ENCODE measurements at regions not wholly inside any gene's neighbourhood (a gene's known extent, or its start where the extent isn't known, plus 50 kb on each side); places are given as distances from the start of the nearest gene placed in this dataset.
"Not testable (repeated sequence)": the region's sequence is repeated elsewhere in the genome, so short reads cannot be mapped to it uniquely, and the experiment has no call there.

GRCh38 chr14:37834275-37834674 lies 238.8 kb downstream of the TTC6 start:
- no peak for DNase-seq
- Histone ChIP-seq H3K4me1 (ENCODE audit: control insufficient read depth, insufficient read depth, low read length) (no peaks in the 10 kb centered on the region), H3K4me3 (ENCODE audit: low read length) (no peak overlapping the region), H3K9me3 (ENCODE audit: control insufficient read depth, low read length) (peaks cover 28% of the 10 kb centered on the region), H3K27ac (ENCODE audit: low read depth, low read length) (no peak overlapping the region), H3K36me3 (ENCODE audit: control insufficient read depth, insufficient read depth, low read length) (no peaks in the 10 kb centered on the region), H3K9ac (ENCODE audit: extremely low read depth, low read length, poor library complexity, severe bottlenecking) (no peak overlapping the region), H3K27me3 (ENCODE audit: control insufficient read depth, insufficient read depth, low read length, poor library complexity, severe bottlenecking) (no peaks in the 10 kb centered on the region)
- WGBS, 2 experiments (ENCODE audit: insufficient coverage in 1 of 2, insufficient read length in 1 of 2), result no CpG with 5 or more reads among the region's 1 CpG
- Mint-ChIP-seq H3K4me3 (no peak overlapping the region), H3K36me3 (ENCODE audit: low read depth) (peaks cover 4% of the 10 kb centered on the region), H3K9me3 (peaks cover 50% of the 10 kb centered on the region), H3K4me1 (no peaks in the 10 kb centered on the region), H3K27ac (no peak overlapping the region), H3K27me3 (ENCODE audit: insufficient read depth) (no peaks in the 10 kb centered on the region)
- no peak for TF ChIP-seq CTCF (conservative IDR thresholded peaks at IDR 0.05)

GRCh38 chr14:37838778-37839177 lies 243.3 kb downstream of the TTC6 start:
- not testable (repeated sequence) for H3K27ac ChIP-seq (ENCODE audit: low read depth, low read length); H3K27me3 ChIP-seq (ENCODE audit: control insufficient read depth, insufficient read depth, low read length, poor library complexity, severe bottlenecking); H3K4me1 Mint-ChIP-seq; H3K4me3 ChIP-seq (ENCODE audit: low read length); H3K9ac ChIP-seq (ENCODE audit: extremely low read depth, low read length, poor library complexity, severe bottlenecking); H3K4me1 ChIP-seq (ENCODE audit: control insufficient read depth, insufficient read depth, low read length); H3K27me3 Mint-ChIP-seq (ENCODE audit: insufficient read depth); H3K36me3 ChIP-seq (ENCODE audit: control insufficient read depth, insufficient read depth, low read length); H3K27ac Mint-ChIP-seq; H3K4me3 Mint-ChIP-seq; H3K36me3 Mint-ChIP-seq (ENCODE audit: low read depth); DNase-seq
- peaks cover 23% of the 10 kb centered on the region for H3K9me3 Mint-ChIP-seq
- 64 to 77% methylated on average over 2 to 4 of the region's 5 CpGs for WGBS, 2 experiments (ENCODE audit: insufficient coverage in 1 of 2, insufficient read length in 1 of 2)
- peaks cover 13% of the 10 kb centered on the region for H3K9me3 ChIP-seq (ENCODE audit: control insufficient read depth, low read length)

GRCh38 chr14:37841039-37841438 lies 245.6 kb downstream of the TTC6 start:
- DNase-seq; H3K4me3 Mint-ChIP-seq; H3K4me3 ChIP-seq (ENCODE audit: low read length); H3K4me1 Mint-ChIP-seq; H3K4me1 ChIP-seq (ENCODE audit: control insufficient read depth, insufficient read depth, low read length); H3K9ac ChIP-seq (ENCODE audit: extremely low read depth, low read length, poor library complexity, severe bottlenecking); H3K27ac ChIP-seq (ENCODE audit: low read depth, low read length); H3K27me3 ChIP-seq (ENCODE audit: control insufficient read depth, insufficient read depth, low read length, poor library complexity, severe bottlenecking); H3K36me3 Mint-ChIP-seq (ENCODE audit: low read depth); H3K27me3 Mint-ChIP-seq (ENCODE audit: insufficient read depth); H3K36me3 ChIP-seq (ENCODE audit: control insufficient read depth, insufficient read depth, low read length); H3K27ac Mint-ChIP-seq; H3K9me3 ChIP-seq (ENCODE audit: control insufficient read depth, low read length): not testable (repeated sequence)
- H3K9me3 Mint-ChIP-seq, result peaks cover 11% of the 10 kb centered on the region
- 85 to 94% methylated on average over 4 of the region's 4 CpGs for WGBS, 2 experiments (ENCODE audit: insufficient coverage in 1 of 2, insufficient read length in 1 of 2)

- DNase-seq, result no peak
- WGBS, 2 experiments (ENCODE audit: insufficient coverage in 1 of 2, insufficient read length in 1 of 2), result 63 to 80% methylated on average over 1 to 2 of the region's 3 CpGs
- no peaks in the 10 kb centered on the region for H3K27me3 ChIP-seq (ENCODE audit: control insufficient read depth, insufficient read depth, low read length, poor library complexity, severe bottlenecking)
- H3K27ac ChIP-seq (ENCODE audit: low read depth, low read length), result no peak overlapping the region
- H3K4me3 ChIP-seq (ENCODE audit: low read length), result no peak overlapping the region
- Mint-ChIP-seq H3K9me3 (peaks cover 11% of the 10 kb centered on the region), H3K27ac (no peak overlapping the region), H3K4me1 (no peaks in the 10 kb centered on the region), H3K36me3 (ENCODE audit: low read depth) (peaks cover 2% of the 10 kb centered on the region), H3K27me3 (ENCODE audit: insufficient read depth) (no peaks in the 10 kb centered on the region), H3K4me3 (no peak overlapping the region)
- no peak overlapping the region for H3K9ac ChIP-seq (ENCODE audit: extremely low read depth, low read length, poor library complexity, severe bottlenecking)
- no peaks in the 10 kb centered on the region for H3K4me1 ChIP-seq (ENCODE audit: control insufficient read depth, insufficient read depth, low read length)
- H3K9me3 ChIP-seq (ENCODE audit: control insufficient read depth, low read length), result no peaks in the 10 kb centered on the region
- H3K36me3 ChIP-seq (ENCODE audit: control insufficient read depth, insufficient read depth, low read length), result no peaks in the 10 kb centered on the region
- TF ChIP-seq CTCF (conservative IDR thresholded peaks at IDR 0.05), result no peak
These were observed 246.7 kb downstream of the TTC6 start for GRCh38 chr14:37842106-37842505.
